Eye (tissue), 1 donor: ENCODE measurements at regions not wholly inside any gene's neighbourhood (a gene's known extent, or its start where the extent isn't known, plus 50 kb on each side); places are given as distances from the start of the nearest gene placed in this dataset.
"Not testable (repeated sequence)": the region's sequence is repeated elsewhere in the genome, so short reads cannot be mapped to it uniquely, and the experiment has no call there.

ENCODE experiments used
- DNase-seq: peaks from one replicate; pipeline ENCODE4 v3.0.0-alpha.2; 2015

DNA sequence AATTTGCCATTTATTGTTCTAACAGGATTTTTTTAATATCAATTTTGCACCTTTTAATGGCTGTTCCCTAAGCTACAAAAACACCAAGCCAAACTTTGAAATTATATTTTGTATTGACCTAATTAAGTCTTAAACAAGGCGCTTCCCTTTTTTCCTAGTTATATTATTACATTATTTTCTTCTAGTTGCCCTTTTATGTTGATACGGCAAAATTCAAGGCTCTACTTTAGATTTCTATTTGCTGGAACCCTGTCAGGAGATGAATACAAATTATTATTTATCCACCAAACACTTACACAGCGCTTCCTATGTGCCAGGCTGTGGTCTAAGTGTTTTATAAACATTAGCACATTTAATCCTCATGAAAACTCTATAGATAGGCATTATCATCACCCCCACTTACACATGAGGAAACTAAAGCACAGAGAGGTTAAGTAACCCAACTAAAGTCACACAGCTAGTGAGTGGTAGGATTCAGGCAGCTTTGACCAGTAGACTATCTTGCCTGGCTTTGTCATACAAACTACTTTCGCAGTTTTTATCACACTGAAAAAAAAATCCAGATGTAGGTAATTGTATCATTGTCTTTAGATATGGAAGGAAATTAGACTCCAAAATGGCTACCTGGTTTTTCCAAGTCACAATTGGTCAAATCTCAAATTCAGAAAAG lies 456.5 kb downstream of the STK39 start:
- DNase-seq = no peak

DNA sequence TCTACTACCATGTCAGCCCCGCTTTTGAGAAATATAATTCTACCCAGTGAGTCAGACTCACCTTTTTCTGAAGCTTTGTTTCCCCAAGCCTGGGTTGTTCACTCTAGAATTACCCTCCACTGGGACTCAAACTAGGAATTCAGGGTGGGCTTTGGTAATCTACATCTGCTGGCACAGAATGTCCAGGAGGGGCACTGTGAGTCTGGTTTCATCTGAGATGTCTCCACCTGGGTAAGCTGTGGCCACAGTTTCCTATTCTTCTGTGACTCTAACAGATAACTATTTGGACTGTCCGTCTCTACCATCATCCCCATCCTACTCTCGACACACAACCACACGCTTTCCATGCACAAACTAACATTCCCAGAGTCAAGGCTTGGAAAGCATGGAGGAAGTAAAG lies 457.2 kb downstream of the STK39 start:
- DNase-seq = no peak

DNA sequence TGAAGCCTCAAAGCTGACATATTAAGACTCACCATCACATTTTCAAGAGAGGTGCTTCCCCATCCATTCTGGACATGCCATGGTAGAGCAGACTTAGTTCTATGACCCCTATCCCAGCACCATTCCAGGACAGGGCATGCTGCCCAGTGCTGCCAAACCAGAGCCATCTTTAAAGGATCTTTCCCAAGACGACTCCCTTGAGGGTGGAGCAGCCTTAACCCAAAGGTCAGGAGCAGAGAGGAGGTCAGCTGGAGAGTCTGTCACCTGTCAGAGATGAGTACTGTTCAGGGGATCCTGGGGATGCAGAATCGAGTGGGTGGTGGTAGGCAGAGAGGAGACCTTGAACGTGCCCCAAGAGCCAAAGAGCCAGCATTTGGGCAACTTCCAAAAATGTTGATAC lies 459.8 kb downstream of the STK39 start:
- DNase-seq = no peak

DNA sequence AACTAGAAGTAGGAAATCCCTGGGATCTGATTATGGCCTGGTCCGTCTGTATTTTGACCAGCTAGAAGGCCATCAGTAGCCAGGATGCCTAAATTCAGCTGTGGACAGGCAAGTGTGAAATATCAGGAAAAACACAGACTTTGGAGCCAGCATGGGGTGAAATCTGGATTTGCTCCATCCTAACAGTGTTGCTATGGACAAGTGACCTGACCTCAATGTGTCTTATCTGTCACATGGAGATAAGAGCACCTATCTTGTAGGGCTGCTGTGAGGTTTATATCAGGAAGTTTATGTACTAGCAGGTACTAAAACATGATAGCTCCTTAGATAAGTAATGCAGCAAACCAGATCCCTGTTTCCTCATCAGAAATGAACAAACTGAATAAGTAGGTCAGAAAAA lies 460.4 kb downstream of the STK39 start:
- no peak for DNase-seq

DNA sequence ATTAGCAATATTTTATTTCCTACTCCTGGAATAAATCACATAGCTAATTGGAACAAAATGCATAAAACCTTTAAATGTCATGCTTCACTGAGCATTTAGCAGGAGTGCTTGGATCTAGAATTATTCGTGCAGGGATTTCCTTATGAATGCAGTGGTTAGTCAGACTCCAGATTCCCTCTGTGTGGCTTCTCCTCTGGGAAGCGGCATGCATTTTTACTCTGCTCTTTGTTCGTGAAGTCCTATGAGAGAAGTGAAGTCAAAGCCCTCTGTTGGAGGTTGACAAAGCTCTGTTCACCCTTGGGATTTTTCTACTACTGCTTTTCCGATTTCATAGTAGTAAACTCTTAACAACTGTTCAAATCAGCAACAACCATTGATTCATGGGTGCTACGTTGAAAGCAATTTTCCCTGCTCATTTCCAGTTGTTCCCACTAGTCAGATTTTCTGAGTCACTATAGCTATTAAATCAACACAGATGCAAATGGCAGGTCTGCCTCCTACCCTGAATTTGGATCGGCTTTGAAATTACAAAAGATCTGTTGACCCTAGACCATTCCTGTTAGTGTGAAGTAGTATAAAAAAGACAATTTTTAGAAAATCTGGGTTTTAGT lies 461.7 kb downstream of the STK39 start:
- DNase-seq = no peak

DNA sequence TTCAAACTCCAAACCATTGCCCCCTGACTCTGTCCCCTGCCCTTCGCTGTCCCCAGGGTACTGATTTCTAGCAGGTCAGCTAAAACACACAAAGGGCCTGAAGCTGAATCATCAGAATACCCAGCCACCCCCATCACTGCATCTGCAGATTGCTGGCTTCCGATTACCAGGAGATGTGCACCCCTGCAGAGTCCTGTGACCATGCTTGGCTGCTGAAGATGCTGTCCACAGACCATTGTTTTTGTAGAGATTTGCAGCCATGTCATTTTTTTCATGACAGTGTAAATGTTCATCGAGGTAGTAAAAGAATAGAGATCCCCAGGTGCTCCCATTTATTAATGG lies 463.3 kb downstream of the STK39 start:
- no peak for DNase-seq

DNA sequence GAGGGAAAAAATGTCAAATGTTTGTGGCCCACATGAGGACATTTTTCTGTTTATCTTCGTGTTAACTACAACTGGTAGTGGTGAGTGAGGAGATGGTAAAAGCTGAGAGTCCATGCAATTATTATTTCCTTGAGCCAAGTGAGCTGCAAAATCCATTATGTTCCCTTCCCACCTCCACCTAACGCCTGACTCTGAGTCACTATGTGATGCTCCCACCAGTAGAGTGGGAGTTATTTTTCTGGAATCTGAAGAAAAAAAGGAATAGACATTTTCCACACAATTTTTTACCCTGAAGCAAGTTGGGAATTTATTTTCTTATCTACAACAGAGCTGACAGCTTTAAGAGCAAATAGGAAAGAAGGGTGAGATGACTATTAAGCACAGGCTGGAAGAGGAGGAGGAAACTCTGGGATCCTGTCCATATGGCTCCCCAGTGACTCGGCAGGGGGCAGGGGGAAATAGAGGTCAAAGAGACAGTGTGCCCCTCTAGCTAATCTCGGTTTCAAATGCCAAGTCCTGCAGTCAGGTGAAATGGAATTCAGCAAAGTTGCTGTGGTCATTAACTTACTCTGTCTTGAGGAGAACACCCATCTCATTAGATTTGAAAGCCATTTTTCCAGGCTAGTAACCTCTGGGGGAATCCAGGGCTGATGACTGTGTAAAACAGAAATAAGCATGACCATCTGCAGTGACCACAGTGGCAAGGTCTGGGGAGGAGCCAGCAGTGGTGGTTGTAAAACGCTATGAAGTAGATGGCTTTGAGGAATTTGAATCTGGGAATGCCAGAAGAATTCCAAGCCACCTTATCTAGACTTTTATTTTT lies 463.9 kb downstream of the STK39 start:
- DNase-seq = peak; percentile 76

DNA sequence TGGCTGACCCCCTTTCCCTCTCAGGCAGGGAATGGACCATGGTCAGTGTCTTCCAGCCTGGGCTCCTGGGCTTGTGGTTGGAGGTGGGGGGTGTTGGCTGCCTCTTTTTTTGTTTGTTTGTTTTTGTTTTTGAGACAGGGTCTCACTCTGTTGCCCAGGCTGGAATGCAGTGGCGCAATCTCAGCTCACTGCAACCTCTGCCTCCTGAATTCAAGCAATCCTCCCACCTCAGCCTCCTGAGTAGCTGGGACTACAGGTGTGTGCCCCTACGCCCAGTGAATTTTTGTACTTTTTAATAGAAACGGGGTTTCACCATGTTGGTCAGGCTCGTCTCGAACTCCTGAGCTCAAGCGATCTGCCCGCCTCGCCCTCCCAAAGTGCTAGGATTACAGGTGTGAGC lies 465.8 kb downstream of the STK39 start:
- DNase-seq = not testable (repeated sequence)

DNA sequence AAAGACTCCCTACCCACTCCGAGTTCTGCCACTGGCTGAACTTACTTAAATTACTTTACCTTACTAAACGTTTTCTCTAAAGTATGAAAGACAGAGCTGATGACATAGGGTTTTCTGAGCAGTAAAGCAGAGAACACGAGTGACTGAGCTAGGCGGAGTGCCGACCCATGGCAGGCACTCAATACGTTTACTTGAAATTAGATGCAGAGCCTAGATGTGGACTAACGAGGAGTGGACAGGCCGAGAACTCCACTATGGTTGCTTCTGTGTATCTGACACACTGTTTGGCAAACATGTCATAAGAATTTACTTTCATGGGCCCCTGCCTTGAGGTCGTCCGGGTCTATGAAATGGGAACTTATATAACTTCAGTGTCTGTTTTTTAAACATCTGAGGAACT lies 471.0 kb downstream of the STK39 start:
- no peak for DNase-seq

DNA sequence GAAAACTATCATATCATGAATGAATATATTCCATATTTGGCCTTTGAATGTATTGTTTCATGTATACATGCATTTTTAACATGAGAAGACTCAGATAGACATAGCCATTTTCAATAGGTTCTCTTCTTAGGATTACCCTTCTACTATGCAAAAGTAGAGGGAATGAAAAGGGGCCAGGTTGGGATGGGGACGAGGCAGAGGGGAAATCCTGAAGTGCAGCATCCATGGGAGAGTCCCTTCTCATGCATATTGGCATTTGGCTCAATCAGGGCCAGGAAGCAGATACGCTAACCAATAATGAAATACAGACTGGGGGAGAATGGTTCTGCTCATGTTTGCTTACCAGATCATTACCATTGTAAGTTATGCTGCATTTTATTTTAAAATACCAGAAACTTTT lies 475.8 kb downstream of the STK39 start:
- DNase-seq = no peak

DNA sequence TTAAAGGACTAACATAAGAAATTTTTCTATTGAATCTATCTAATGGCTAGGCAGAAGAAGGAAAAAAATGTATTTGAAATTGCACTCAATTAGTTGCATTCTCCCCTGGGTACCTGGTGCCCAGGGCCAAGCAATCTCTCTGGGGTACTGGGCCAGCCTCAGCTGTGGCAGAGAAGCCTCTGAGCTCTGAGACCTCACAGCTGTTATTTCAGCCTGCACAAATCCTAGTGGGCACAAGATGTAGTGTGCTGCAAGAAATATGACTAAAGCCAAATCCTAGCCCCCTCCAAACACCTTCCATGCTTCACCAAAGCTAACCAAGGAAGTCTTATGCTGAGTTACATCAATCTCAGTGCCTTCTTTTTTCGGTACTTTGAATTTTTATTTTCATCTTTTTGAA lies 478.4 kb downstream of the STK39 start:
- DNase-seq = no peak

DNA sequence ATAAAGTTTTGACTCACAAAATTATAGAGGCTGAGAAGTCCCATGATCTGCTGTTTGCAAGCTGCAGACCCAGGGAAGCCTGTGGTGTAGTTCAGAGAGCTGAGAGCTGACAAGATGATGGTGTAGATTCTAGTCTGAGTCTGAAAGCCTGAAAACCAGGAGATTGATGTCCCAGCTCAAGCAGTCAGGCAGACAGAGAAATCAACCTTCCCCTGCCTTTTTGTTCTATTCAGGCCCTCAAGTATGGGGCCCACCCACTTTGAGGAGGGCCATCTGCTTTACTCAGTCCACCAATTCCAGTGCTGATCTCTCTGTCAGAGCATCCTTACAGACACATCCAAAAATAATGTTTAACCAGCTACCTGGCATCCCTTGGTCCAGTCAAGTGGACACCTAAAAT lies 479.6 kb downstream of the STK39 start:
- no peak for DNase-seq

DNA sequence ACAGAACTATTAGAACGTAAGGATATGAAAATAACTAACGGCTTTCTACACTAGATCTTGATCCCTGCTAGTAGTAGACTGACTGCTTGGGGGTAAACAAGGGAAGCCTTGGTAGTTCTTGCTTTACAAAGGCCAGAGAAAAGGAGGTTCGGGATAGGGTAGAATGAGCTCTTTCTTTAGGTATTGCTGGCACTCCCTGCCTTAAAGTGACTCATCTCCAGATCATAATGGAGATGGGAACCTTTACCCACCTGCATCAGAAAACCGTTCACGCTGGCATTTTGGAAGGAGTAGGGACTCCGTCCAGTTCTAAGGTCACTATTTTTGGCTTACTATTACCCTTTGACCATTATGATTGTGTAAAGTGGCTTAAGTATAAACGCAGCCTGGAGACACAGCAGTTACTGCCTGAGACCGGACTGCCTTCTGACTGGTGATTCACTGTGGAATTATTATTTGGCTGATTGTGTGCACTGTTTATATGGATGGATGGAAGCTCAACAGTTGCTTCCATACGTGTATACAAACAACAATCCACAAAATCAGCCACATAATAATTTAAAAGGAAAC lies 482.5 kb downstream of the STK39 start:
- no peak for DNase-seq

DNA sequence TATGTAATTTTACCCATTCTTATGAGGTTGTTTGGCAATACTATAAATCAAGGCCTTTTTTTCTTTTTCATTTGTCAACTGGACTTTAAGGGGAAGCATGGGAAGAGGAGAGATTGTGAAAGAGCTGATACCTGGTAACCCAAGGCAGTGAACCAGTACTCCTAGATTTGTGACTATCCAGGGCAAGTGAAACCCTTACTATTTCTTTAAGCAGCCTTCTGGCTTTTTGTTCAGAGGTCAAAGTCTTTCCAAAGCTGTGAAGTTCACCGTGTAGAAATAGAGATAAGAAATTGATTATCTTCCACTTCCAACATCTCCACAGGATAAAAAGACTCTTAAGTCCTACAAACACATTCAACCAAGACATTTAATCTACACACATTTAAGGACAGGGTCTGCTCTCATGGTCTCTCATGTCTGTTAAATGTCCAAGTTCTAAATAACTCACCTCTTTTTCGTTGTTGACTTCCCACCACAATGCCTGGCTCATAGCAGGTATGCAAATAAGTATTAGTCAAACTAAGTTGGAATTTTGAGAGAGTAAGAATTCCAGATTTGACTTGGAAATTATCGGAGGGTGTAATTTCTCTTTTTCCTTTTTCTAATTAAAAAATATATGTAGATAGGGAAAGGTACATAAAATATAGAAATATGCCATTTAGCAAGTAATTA lies 485.8 kb downstream of the STK39 start:
- no peak for DNase-seq

DNA sequence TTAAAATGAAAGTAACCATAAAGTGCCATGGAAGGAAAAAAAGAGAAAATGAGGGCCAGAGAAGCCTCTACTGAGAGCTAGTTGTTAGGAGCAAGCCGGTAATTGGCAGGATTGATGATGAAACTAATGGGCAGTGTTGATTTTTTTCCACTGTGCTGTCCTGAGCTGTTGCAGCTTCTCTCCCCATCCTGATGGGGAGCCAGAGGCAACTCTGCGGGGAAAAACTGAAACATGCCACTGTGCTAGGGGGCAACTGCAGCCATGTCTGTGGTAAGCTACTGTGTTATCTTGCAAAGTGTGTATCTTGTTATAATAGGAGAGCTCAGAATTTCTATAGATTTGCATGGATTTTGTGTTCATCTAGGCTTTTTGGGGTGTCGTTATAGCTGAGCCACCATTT lies 487.9 kb downstream of the STK39 start:
- DNase-seq = no peak

DNA sequence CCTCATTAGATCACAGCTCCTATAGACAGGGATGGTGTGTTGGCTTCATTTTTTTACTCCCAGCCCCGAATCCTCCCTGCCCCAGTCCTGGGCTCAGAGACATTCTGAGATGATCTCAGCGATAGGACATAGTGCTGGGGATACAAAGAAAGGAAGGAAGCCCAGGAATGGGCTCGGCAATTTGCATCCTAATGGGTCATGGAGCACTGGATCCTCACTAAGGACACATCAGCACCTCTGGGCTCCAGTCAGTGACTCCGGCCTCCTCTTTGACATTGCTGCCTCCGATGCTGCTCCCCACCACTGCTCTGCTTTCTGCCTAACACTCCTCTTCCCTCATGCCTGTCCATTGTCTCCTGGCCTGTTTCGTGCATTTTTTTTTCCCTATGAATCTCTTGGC lies 489.1 kb downstream of the STK39 start:
- DNase-seq = no peak

DNA sequence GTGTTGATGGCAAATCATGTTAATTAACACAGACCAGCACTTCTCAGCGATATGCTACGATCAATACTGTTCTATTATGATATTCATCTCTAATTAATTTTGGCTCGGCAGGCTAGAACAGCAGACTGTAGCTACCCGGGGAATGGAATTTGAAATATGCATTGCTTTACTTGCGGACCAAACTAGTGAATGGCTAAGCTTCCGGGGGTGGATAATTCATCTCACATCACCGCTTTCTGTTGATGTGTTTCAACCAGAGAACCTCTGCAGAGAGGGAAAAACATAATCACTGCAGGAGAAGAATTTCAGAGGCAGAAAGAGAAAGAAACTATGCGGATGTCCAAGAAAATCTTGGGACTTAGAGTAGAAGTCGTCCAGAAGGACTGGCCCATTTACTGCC lies 490.9 kb downstream of the STK39 start:
- DNase-seq = peak; percentile 84

DNA sequence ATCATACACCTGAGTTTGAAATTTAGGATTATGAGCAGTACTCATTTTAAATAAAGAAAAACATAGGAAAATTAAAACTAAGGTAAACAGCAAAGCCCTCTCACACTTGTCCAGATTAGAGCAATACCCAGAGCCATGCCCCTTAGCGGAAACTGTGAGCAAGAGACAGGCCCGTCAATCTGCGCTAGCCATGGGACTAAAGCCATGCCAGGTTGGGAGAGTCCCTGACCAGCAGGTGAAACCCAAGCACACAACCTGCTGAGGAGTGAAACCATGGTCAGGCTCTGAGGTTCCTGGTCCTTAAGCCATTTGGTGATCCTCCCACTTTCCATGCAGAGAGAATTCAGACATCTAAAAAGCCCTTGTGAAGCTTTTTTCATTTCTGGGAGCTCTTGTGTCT lies 494.3 kb downstream of the STK39 start:
- DNase-seq = no peak

DNA sequence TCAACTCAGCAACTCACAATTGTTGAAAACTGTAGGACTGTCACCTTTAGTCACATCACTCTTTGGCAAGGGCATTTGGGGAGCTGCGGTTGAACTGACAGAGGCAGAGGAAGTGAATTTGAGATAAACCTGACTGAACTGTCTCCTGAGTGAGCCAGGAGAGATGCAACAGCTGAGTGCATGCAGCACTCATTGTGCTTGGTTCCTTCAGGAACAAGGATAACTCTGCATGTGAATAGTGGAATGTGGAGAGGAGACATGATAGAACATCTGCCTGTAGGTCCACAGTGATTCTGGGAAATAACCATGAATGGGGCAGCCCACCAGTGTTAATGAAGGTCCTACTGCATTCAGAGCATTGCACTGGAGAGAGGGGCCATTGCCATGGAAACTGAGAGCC lies 494.7 kb downstream of the STK39 start:
- peak; percentile 53 for DNase-seq

DNA sequence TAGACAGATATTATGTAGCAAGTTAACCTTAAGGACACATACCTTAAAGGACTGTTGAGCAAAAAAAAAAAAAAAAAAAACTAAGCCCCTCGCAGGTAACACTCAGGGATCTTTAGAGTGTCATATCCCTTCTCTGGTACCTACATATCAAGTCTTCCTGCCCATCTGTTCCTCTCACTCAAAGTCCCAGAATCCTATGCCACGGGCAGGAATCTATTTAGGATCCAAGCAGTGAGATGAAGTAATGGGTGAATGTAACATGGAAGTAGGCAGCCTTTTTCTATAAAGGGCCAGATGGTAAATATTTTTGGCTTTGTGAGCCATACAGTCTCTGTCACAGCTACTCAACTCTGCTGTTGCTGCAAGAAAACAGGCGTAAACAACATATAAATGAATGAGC lies 496.7 kb downstream of the STK39 start:
- DNase-seq = no peak

DNA sequence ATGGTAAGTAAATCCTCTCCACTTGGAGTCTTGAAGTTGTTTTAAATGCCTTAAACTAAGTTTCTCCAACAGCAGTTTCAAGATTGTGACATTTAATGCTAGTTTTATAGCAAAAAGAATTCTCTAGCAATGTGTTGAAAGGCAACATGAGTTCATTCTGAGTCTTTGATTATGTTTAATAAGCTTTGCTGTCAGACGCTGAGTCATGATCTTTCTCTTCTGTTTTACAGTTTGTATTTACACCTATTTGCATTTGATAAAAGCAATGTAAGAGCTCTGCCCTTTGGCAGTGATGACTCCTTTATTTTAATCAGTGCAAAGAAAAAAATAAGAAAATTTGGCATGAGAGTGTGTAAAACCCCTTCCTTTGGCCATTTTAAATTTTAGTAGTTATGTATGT lies 497.7 kb downstream of the STK39 start:
- no peak for DNase-seq

DNA sequence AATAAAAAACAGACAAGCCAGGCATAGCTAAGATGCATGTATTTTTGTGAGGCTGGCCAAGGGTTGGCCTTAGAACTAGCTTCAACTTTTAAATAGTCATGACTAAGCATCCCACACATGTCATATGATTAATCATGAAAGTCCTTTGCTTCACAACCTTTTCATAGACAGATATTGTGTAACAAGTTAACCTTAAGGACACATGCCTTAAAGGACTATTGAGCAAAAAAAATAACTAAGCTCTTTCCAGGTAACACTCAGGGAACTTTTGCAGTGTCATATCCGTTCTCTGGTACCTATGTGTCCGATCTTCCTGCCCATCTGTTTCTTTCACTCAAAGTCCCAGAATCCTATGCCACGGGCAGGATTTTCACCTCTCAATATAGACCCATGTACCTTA lies 498.4 kb downstream of the STK39 start:
- DNase-seq = no peak

DNA sequence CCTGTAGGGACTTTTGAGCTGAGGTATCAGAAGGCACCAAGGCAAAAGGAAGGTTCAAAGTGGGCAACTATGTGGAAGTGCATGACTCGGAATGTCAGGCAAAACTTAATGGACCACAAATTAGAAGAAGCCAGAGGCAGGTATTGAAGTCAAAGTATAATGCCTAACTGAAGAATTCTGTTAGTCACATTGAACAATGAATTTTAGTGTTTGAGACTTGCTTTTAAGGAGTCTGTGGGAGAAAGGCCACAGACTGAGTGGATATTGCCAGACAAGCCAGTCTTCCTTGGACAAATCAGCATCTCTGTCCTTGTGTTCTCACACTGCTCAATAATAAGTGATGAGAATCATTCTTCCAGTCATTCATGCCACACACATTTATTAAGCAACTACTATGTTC lies 498.9 kb downstream of the STK39 start:
- no peak for DNase-seq

DNA sequence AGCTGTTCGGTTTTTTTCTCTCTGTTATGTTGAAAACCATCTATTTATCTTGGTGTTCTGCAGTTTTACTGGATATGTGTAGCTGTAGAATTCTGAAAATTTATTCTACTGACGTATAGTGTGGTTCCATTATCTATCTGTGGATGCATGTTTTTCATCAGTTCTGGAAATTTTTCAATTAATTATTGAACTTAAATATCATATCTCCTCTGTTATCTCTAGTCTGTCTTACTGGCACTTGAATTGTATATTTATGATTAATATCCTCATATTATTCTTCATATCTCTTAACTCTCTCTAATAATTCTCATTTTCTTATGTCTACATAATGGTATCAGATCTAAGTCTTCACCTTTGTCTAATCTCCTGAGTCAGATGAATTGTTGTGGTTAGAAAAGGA lies 501.7 kb downstream of the STK39 start:
- no peak for DNase-seq
